ENCODE measurements at regions not wholly inside any gene's neighbourhood (a gene's known extent, or its start where the extent isn't known, plus 50 kb on each side); places are given as distances from the start of the nearest gene placed in this dataset.

- ChIA-PET CTCF (no interaction called here), POLR2A (no interaction called here)
- Mint-ChIP-seq H3K27ac (no peak overlapping the region), H3K4me3 (no peak overlapping the region), H3K4me1 (no peaks in the 10 kb centered on the region), H3K27me3 (no peaks in the 10 kb centered on the region), H3K9me3 (ENCODE audit: insufficient read depth) (no peaks in the 10 kb centered on the region)
- no peaks in the 10 kb centered on the region for H4K20me1 ChIP-seq (ENCODE audit: control insufficient read depth, insufficient read depth, low read length, poor library complexity, severe bottlenecking)
- TF ChIP-seq EZH2 (IDR thresholded peaks at IDR 0.05; ENCODE audit: borderline replicate concordance, insufficient read depth, low read depth, low read length, poor library complexity, severe bottlenecking), result no peak
- TF ChIP-seq CTCF (IDR thresholded peaks at IDR 0.05), result no peak
- ATAC-seq (ENCODE audit: low read depth) (no peak), DNase-seq (no peak)
- no peak overlapping the region for H2AFZ ChIP-seq (ENCODE audit: insufficient read depth, low read depth, low read length, poor library complexity, severe bottlenecking)
- no peak overlapping the region for H3K4me3 ChIP-seq (ENCODE audit: control extremely low read depth in 1 of 5, extremely low read depth in 1 of 5, insufficient read depth in 1 of 5, low read depth in 2 of 5, low read length in 4 of 5)
- no CpG with 5 or more reads among the region's 1 CpG for WGBS (ENCODE audit: insufficient coverage)
- no peak overlapping the region for H3K9ac ChIP-seq (ENCODE audit: low read length)
- no peaks in the 10 kb centered on the region for H3K4me1 ChIP-seq (ENCODE audit: control insufficient read depth in 2 of 2, insufficient read depth in 2 of 2, low read length in 2 of 2)
- no peaks in the 10 kb centered on the region for H3K36me3 ChIP-seq (replicated peaks in 1 of 2; ENCODE audit: control extremely low read depth in 1 of 2, control insufficient read depth in 1 of 2, extremely low read depth in 1 of 2, insufficient read depth in 2 of 2, low read length in 1 of 2)
- no peak overlapping the region for H3K27ac ChIP-seq (ENCODE audit: low read length in 2 of 2)
- intact Hi-C loops (cut with micrococcal nuclease), result no loop called here
- no peaks in the 10 kb centered on the region for H3K27me3 ChIP-seq (replicated peaks in 1 of 4; ENCODE audit: control extremely low read depth in 1 of 4, control insufficient read depth in 3 of 4, insufficient read depth in 4 of 4, low read length in 3 of 4)
- no peak overlapping the region for H3K4me2 ChIP-seq (replicated peaks; ENCODE audit: low read depth, low read length, poor library complexity, severe bottlenecking)
- no peaks in the 10 kb centered on the region for H3K9me3 ChIP-seq (ENCODE audit: control extremely low read depth in 1 of 3, control insufficient read depth in 2 of 3, insufficient read depth in 1 of 3, low read length in 2 of 3)
- H3K79me2 ChIP-seq (ENCODE audit: control insufficient read depth, insufficient read depth, low read length), result no peaks in the 10 kb centered on the region
Observed at GRCh38 chr5:92126182-92126581, 743.1 kb upstream of the ARRDC3 start.

- no peaks in the 10 kb centered on the region for H3K4me1 ChIP-seq (ENCODE audit: control insufficient read depth in 2 of 2, insufficient read depth in 2 of 2, low read length in 2 of 2)
- H4K20me1 ChIP-seq (ENCODE audit: control insufficient read depth, insufficient read depth, low read length, poor library complexity, severe bottlenecking), result no peaks in the 10 kb centered on the region
- Mint-ChIP-seq H3K27ac (no peak overlapping the region), H3K4me1 (no peaks in the 10 kb centered on the region), H3K27me3 (no peaks in the 10 kb centered on the region), H3K4me3 (no peak overlapping the region), H3K9me3 (ENCODE audit: insufficient read depth) (no peaks in the 10 kb centered on the region)
- H3K27ac ChIP-seq (ENCODE audit: low read length in 2 of 2), result no peak overlapping the region
- CTCF ChIA-PET, result no interaction called here
- no peak overlapping the region for H3K9ac ChIP-seq (ENCODE audit: low read length)
- H3K4me3 ChIP-seq (ENCODE audit: control extremely low read depth in 1 of 5, extremely low read depth in 1 of 5, insufficient read depth in 1 of 5, low read depth in 2 of 5, low read length in 4 of 5), result no peak overlapping the region
- H3K79me2 ChIP-seq (ENCODE audit: control insufficient read depth, insufficient read depth, low read length), result no peaks in the 10 kb centered on the region
- intact Hi-C loops (cut with micrococcal nuclease), result no loop called here
- H3K4me2 ChIP-seq (replicated peaks; ENCODE audit: low read depth, low read length, poor library complexity, severe bottlenecking), result no peak overlapping the region
- H3K9me3 ChIP-seq (ENCODE audit: control extremely low read depth in 1 of 3, control insufficient read depth in 2 of 3, insufficient read depth in 1 of 3, low read length in 2 of 3), result no peaks in the 10 kb centered on the region
- ATAC-seq (ENCODE audit: low read depth) (no peak), DNase-seq (no peak)
- TF ChIP-seq EZH2 (IDR thresholded peaks at IDR 0.05; ENCODE audit: borderline replicate concordance, insufficient read depth, low read depth, low read length, poor library complexity, severe bottlenecking) (no peak), CTCF (IDR thresholded peaks at IDR 0.05) (no peak)
- H3K27me3 ChIP-seq (replicated peaks in 1 of 4; ENCODE audit: control extremely low read depth in 1 of 4, control insufficient read depth in 3 of 4, insufficient read depth in 4 of 4, low read length in 3 of 4), result no peaks in the 10 kb centered on the region
- H3K36me3 ChIP-seq (replicated peaks in 1 of 2; ENCODE audit: control extremely low read depth in 1 of 2, control insufficient read depth in 1 of 2, extremely low read depth in 1 of 2, insufficient read depth in 2 of 2, low read length in 1 of 2), result no peaks in the 10 kb centered on the region
- H2AFZ ChIP-seq (ENCODE audit: insufficient read depth, low read depth, low read length, poor library complexity, severe bottlenecking), result no peak overlapping the region
- POLR2A ChIA-PET, result no interaction called here
- 100% methylated on average over 1 of the region's 1 CpG for WGBS (ENCODE audit: insufficient coverage)
Observed at GRCh38 chr5:92119110-92119509, 736.0 kb upstream of the ARRDC3 start.

Measured in B cell (primary cell).